ENCODE measurements at regions not wholly inside any gene's neighbourhood (a gene's known extent, or its start where the extent isn't known, plus 50 kb on each side); places are given as distances from the start of the nearest gene placed in this dataset.

DNA sequence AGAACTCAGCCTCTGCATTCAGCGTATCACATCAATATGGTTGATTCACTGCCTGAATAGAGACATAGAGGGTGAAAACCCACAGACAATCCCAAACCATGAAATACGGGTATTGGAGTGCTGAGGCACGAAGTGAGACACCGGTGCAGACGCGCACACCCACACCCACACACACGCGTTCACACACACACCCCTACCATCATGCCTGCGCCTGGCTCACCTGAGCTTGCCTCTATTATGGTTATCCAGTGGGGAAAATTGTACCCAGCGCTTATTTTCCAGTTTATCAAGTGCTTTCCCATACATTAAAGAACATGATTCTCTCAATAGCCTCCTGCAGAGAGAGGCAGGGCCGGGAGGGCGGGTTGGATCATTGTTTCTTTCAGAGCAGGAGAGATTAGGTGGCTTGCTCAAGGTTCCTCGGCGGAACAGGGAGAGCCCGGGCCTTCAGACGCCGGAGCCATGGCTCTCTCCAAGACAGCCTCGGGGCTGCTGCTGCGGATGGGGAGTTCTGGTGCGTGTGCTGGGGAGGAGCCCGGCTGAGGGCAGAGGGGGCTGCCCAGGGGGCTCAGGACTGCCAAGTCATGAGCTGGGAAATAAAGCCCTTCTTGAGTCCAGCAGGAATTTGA is 78.9 kb upstream of the THY1 start:
- no peaks in the 10 kb centered on the region for H3K4me1 ChIP-seq (ENCODE audit: insufficient read depth, poor library complexity, severe bottlenecking)
- no peak overlapping the region for H3K4me3 ChIP-seq (ENCODE audit: severe bottlenecking)
- no peak overlapping the region for H3K27ac ChIP-seq (ENCODE audit: poor library complexity, severe bottlenecking)
- H3K9me3 ChIP-seq (ENCODE audit: severe bottlenecking) = no peaks in the 10 kb centered on the region
- DNase-seq (ENCODE audit: low spot score) = no peak
- H3K27me3 ChIP-seq (ENCODE audit: insufficient read depth, poor library complexity, severe bottlenecking) = peaks cover 2% of the 10 kb centered on the region
- no peak for TF ChIP-seq CTCF (IDR thresholded peaks at IDR 0.05; ENCODE audit: poor library complexity, severe bottlenecking)
- no peak for ATAC-seq (ENCODE audit: low read depth)
- H3K36me3 ChIP-seq (ENCODE audit: low read depth) = no peaks in the 10 kb centered on the region

GRCh38 chr11:119497717-119498116 is 74.7 kb upstream of the THY1 start:
- Histone ChIP-seq H3K27me3 (ENCODE audit: insufficient read depth, poor library complexity, severe bottlenecking) (peaks cover 2% of the 10 kb centered on the region), H3K4me3 (ENCODE audit: severe bottlenecking) (no peak overlapping the region), H3K27ac (ENCODE audit: poor library complexity, severe bottlenecking) (no peak overlapping the region), H3K36me3 (ENCODE audit: low read depth) (no peaks in the 10 kb centered on the region), H3K4me1 (ENCODE audit: insufficient read depth, poor library complexity, severe bottlenecking) (no peaks in the 10 kb centered on the region), H3K9me3 (ENCODE audit: severe bottlenecking) (no peaks in the 10 kb centered on the region)
- TF ChIP-seq CTCF (IDR thresholded peaks at IDR 0.05; ENCODE audit: poor library complexity, severe bottlenecking) = no peak
- DNase-seq (ENCODE audit: low spot score) = no peak
- no peak for ATAC-seq (ENCODE audit: low read depth)

GRCh38 chr11:119496997-119497396 is 74.0 kb upstream of the THY1 start:
- Histone ChIP-seq H3K4me3 (ENCODE audit: severe bottlenecking) (no peak overlapping the region), H3K4me1 (ENCODE audit: insufficient read depth, poor library complexity, severe bottlenecking) (no peaks in the 10 kb centered on the region), H3K9me3 (ENCODE audit: severe bottlenecking) (no peaks in the 10 kb centered on the region), H3K27ac (ENCODE audit: poor library complexity, severe bottlenecking) (no peak overlapping the region), H3K36me3 (ENCODE audit: low read depth) (no peaks in the 10 kb centered on the region), H3K27me3 (ENCODE audit: insufficient read depth, poor library complexity, severe bottlenecking) (peaks cover 2% of the 10 kb centered on the region)
- no peak for TF ChIP-seq CTCF (IDR thresholded peaks at IDR 0.05; ENCODE audit: poor library complexity, severe bottlenecking)
- ATAC-seq (ENCODE audit: low read depth) = no peak
- no peak for DNase-seq (ENCODE audit: low spot score)

GRCh38 chr11:119496469-119496868 is 73.5 kb upstream of the THY1 start:
- no peak for TF ChIP-seq CTCF (IDR thresholded peaks at IDR 0.05; ENCODE audit: poor library complexity, severe bottlenecking)
- ATAC-seq (ENCODE audit: low read depth) (no peak), DNase-seq (ENCODE audit: low spot score) (no peak)
- H3K9me3 ChIP-seq (ENCODE audit: severe bottlenecking) = no peaks in the 10 kb centered on the region
- H3K27ac ChIP-seq (ENCODE audit: poor library complexity, severe bottlenecking) = no peak overlapping the region
- H3K27me3 ChIP-seq (ENCODE audit: insufficient read depth, poor library complexity, severe bottlenecking) = peaks cover 2% of the 10 kb centered on the region
- H3K36me3 ChIP-seq (ENCODE audit: low read depth) = no peaks in the 10 kb centered on the region
- no peak overlapping the region for H3K4me3 ChIP-seq (ENCODE audit: severe bottlenecking)
- no peaks in the 10 kb centered on the region for H3K4me1 ChIP-seq (ENCODE audit: insufficient read depth, poor library complexity, severe bottlenecking)

GRCh38 chr11:119493712-119494111 is 70.7 kb upstream of the THY1 start:
- no peak for TF ChIP-seq CTCF (IDR thresholded peaks at IDR 0.05; ENCODE audit: poor library complexity, severe bottlenecking)
- Histone ChIP-seq H3K36me3 (ENCODE audit: low read depth) (no peaks in the 10 kb centered on the region), H3K9me3 (ENCODE audit: severe bottlenecking) (no peaks in the 10 kb centered on the region), H3K27me3 (ENCODE audit: insufficient read depth, poor library complexity, severe bottlenecking) (no peaks in the 10 kb centered on the region), H3K4me1 (ENCODE audit: insufficient read depth, poor library complexity, severe bottlenecking) (no peaks in the 10 kb centered on the region), H3K4me3 (ENCODE audit: severe bottlenecking) (no peak overlapping the region), H3K27ac (ENCODE audit: poor library complexity, severe bottlenecking) (no peak overlapping the region)
- DNase-seq (ENCODE audit: low spot score) (no peak), ATAC-seq (ENCODE audit: low read depth) (peak; percentile 41; the same call in 1 of the 3 replicates)
